GM12878 (cell line): ENCODE measurements at regions not wholly inside any gene's neighbourhood (a gene's known extent, or its start where the extent isn't known, plus 50 kb on each side); places are given as distances from the start of the nearest gene placed in this dataset.

Experiments used
- ATAC-seq: fragments of 200-7000 bp; cut with Tn5 transposase; 3 replicates; pipeline ENCODE4 v1.9.1; 2020; ENCODE audit warnings: mild to moderate bottlenecking, moderate library complexity
- BruUV-seq: library from RNA; stranded (reverse); fragments of 400-500 nt; replicated peaks from 2 replicates; lab custom pipeline; 2021; lab: Mats Ljungman, UMichigan
- CTCF ChIA-PET: fragments of 300-600 bp; sonication (Branson Sonifier 250); formaldehyde crosslinking; extraction: SDS; loops from one replicate; lab custom pipeline; 2021; ENCODE audit warnings: inconsistent platforms; lab: Yijun Ruan, JAX
- POLR2A ChIA-PET: fragments of 350-600 bp; formaldehyde crosslinking; extraction: SDS; loops from one replicate; lab custom pipeline; 2021; ENCODE audit warnings: inconsistent platforms; lab: Charles Lee
- RAD21 ChIA-PET: fragments of 300-600 bp; sonication (Branson Sonifier 250); formaldehyde crosslinking; loops from one replicate; lab custom pipeline; 2023; ENCODE audit warnings: antibody characterized with exemption; ENCODE audit not compliant: unreplicated experiment; lab: Charles Lee
- SMC1A ChIA-PET: fragments of 300-600 bp; sonication (Branson Sonifier 250); formaldehyde crosslinking; loops from one replicate; lab custom pipeline; 2023; ENCODE audit not compliant: unreplicated experiment, uncharacterized antibody; lab: Charles Lee
- DNase-seq: peaks from one replicate; pipeline ENCODE4 v3.0.0-alpha.2; 2011; ENCODE audit warnings: low read depth, low spot score
- FAIRE-seq: peaks from 3 replicates; lab custom pipeline; 2011; peaks lifted over from hg19 to GRCh38; lab: Jason Lieb, UNC
- H2AFZ ChIP-seq: 2 replicates; pipeline ENCODE4 v1.6.0; 2011; ENCODE audit warnings: low read depth, low read length, control low read depth; ENCODE audit not compliant: control insufficient read depth
- H3K27ac ChIP-seq: 2 replicates; pipeline ENCODE4 v1.5.1; 2011; ENCODE audit warnings: control low read depth; ENCODE audit not compliant: control insufficient read depth, insufficient read depth
- H3K27me3 ChIP-seq, 2 experiments: replicated peaks in 1 of 2; 2 replicates each; pipeline versions ENCODE4 v1.6.0 to v1.6.1; 2011; ENCODE audit warnings: low read length in 1 of 2; ENCODE audit not compliant: control insufficient read depth in 2 of 2, insufficient read depth in 2 of 2
- H3K36me3 ChIP-seq, 2 experiments: 2 replicates each; pipeline ENCODE4 v1.5.1; 2011; ENCODE audit warnings: low read length in 1 of 2; ENCODE audit not compliant: control insufficient read depth in 2 of 2, insufficient read depth in 2 of 2
- H3K4me1 ChIP-seq: 2 replicates; pipeline ENCODE4 v1.6.1; 2011; ENCODE audit warnings: mild to moderate bottlenecking, low read length, moderate library complexity, mixed read lengths; ENCODE audit not compliant: control insufficient read depth, insufficient read depth
- H3K4me2 ChIP-seq: 2 replicates; pipeline ENCODE4 v1.6.0; 2011; ENCODE audit warnings: control low read depth; ENCODE audit not compliant: control insufficient read depth, insufficient read depth
- H3K4me3 ChIP-seq: fragments of 200-600 bp; sonication (generic); 2 replicates; pipeline ENCODE4 v1.5.1; 2016
- H3K79me2 ChIP-seq: 2 replicates; pipeline ENCODE4 v1.6.0; 2011; ENCODE audit warnings: low read length; ENCODE audit not compliant: control insufficient read depth, insufficient read depth
- H3K9ac ChIP-seq: 2 replicates; pipeline ENCODE4 v1.8.0; 2011; ENCODE audit warnings: low read length, control low read depth, mixed read lengths; ENCODE audit not compliant: control insufficient read depth, insufficient read depth
- H3K9me3 ChIP-seq: replicated peaks from 3 replicates; pipeline ENCODE4 v1.5.1; 2011; ENCODE audit warnings: mild to moderate bottlenecking, low read length; ENCODE audit not compliant: control insufficient read depth, insufficient read depth
- H4K20me1 ChIP-seq: 2 replicates; pipeline ENCODE4 v1.6.0; 2011; ENCODE audit not compliant: control insufficient read depth, insufficient read depth
- IKZF1 ChIP-seq: fragments of 450-650 bp; conservative IDR thresholded peaks from 2 replicates; pipeline ENCODE4 v1.6.1; 2017; ENCODE audit warnings: antibody characterized with exemption, mild to moderate bottlenecking
- NR2F1 ChIP-seq: fragments of 450-650 bp; conservative IDR thresholded peaks from 2 replicates; pipeline ENCODE4 v1.6.1; 2017; ENCODE audit warnings: mild to moderate bottlenecking
- SMARCA5 ChIP-seq: fragments of 450-650 bp; IDR thresholded peaks from 2 replicates; pipeline ENCODE4 v1.6.1; 2017; ENCODE audit warnings: mild to moderate bottlenecking
- SMC3 ChIP-seq: IDR thresholded peaks from 2 replicates; pipeline ENCODE4 v1.6.1; 2011; ENCODE audit warnings: low read length, improper control_type of control experiment, borderline replicate concordance
- WGBS: methylation state at CpG from one replicate; pipeline ENCODE4 v1.1.6; 2016; ENCODE audit warnings: low lambda C conversion rate; ENCODE audit not compliant: insufficient replicate concordance, insufficient coverage; ENCODE audit errors: missing lambda C conversion rate; 5-methylcytosine and 5-hydroxymethylcytosine counted together
- in situ Hi-C: fragments of 300-500 bp; cut with MboI; formaldehyde crosslinking; loops from 9 replicates; pipeline ENCODE4 v1.14.3; 2018; ENCODE audit warnings: mixed read lengths
- intact Hi-C: fragments of 100-400 bp; cut with micrococcal nuclease; formaldehyde crosslinking; loops from one replicate; pipeline ENCODE4 v1.14.2; 2022; ENCODE audit not compliant: unreplicated experiment
- TF ChIP-seq, protein P1 (sequence below): fragments of 450-650 bp; IDR thresholded peaks from 2 replicates; pipeline ENCODE4 v1.6.1; 2017; ENCODE audit warnings: mild to moderate bottlenecking
- TF ChIP-seq, protein P2 (sequence below): fragments of 450-650 bp; formaldehyde crosslinking; IDR thresholded peaks from 2 replicates; pipeline ENCODE4 v1.4.0; 2020; ENCODE audit warnings: mild to moderate bottlenecking, moderate library complexity
- TF ChIP-seq, protein P3 (sequence below): IDR thresholded peaks from 2 replicates; pipeline ENCODE4 v1.6.1; 2011; ENCODE audit warnings: low read depth, mild to moderate bottlenecking, low read length, moderate library complexity, borderline replicate concordance; ENCODE audit errors: extremely low read depth
- TF ChIP-seq, protein P4 (sequence below): fragments of 450-650 bp; IDR thresholded peaks from 2 replicates; pipeline ENCODE4 v1.6.1; 2017; ENCODE audit warnings: borderline replicate concordance
- TF ChIP-seq, protein P5 (sequence below): fragments of 450-650 bp; IDR thresholded peaks from 2 replicates; pipeline ENCODE4 v1.6.1; 2016; ENCODE audit warnings: mild to moderate bottlenecking, moderate library complexity, borderline replicate concordance

DNA sequence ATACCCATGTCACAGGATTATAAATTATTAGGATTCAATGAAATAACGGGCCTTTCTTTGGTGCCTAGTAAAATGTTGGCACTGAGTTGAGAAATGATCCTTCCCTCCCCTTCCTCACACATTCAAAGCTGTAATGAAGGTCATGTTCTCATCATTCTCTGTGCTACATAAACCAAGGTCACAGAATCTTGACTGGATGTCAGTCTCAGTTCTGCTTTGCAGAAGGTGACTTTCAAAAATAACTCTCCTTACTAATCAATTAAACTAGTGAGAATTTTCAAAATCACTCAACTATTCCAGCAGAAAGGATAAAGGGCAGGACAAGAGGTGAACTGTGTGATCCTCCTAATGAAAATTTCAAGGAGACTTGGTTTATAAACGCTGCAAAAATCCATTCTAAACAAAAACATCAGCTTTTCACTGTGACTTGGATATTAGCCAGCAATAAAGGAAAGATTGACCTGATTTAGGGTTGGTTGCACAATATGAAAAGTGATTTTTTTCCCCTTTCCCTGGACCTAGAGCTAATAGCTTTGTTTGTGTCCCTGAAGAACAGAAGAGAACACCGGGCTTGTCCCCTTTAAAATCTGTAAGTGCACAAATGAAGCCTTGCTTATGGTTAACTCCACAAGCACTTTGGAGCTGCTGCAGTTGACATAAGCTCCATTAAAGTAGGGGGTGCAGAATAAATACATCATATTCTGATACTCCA, 120.1 kb downstream of the SEC16B start:
- in situ Hi-C loops = no loop called here
- SMC1A ChIA-PET = interaction anchor here (0.6 to 7.6 kb wide), 18 partner anchors 8 to 175 kb away, joined by 3 to 107 read pairs (median 4); no protein-coding TSS in a partner anchor
- no TSS peak for BruUV-seq
- no peak for TF ChIP-seq SMARCA5
- TF ChIP-seq, protein P1, sequence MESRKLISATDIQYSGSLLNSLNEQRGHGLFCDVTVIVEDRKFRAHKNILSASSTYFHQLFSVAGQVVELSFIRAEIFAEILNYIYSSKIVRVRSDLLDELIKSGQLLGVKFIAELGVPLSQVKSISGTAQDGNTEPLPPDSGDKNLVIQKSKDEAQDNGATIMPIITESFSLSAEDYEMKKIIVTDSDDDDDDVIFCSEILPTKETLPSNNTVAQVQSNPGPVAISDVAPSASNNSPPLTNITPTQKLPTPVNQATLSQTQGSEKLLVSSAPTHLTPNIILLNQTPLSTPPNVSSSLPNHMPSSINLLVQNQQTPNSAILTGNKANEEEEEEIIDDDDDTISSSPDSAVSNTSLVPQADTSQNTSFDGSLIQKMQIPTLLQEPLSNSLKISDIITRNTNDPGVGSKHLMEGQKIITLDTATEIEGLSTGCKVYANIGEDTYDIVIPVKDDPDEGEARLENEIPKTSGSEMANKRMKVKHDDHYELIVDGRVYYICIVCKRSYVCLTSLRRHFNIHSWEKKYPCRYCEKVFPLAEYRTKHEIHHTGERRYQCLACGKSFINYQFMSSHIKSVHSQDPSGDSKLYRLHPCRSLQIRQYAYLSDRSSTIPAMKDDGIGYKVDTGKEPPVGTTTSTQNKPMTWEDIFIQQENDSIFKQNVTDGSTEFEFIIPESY = no peak
- no peak for TF ChIP-seq SMC3
- peak; percentile 96 for TF ChIP-seq NR2F1
- TF ChIP-seq, protein P2, sequence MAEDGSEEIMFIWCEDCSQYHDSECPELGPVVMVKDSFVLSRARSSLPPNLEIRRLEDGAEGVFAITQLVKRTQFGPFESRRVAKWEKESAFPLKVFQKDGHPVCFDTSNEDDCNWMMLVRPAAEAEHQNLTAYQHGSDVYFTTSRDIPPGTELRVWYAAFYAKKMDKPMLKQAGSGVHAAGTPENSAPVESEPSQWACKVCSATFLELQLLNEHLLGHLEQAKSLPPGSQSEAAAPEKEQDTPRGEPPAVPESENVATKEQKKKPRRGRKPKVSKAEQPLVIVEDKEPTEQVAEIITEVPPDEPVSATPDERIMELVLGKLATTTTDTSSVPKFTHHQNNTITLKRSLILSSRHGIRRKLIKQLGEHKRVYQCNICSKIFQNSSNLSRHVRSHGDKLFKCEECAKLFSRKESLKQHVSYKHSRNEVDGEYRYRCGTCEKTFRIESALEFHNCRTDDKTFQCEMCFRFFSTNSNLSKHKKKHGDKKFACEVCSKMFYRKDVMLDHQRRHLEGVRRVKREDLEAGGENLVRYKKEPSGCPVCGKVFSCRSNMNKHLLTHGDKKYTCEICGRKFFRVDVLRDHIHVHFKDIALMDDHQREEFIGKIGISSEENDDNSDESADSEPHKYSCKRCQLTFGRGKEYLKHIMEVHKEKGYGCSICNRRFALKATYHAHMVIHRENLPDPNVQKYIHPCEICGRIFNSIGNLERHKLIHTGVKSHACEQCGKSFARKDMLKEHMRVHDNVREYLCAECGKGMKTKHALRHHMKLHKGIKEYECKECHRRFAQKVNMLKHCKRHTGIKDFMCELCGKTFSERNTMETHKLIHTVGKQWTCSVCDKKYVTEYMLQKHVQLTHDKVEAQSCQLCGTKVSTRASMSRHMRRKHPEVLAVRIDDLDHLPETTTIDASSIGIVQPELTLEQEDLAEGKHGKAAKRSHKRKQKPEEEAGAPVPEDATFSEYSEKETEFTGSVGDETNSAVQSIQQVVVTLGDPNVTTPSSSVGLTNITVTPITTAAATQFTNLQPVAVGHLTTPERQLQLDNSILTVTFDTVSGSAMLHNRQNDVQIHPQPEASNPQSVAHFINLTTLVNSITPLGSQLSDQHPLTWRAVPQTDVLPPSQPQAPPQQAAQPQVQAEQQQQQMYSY (CRISPR knock-in tag) = no peak
- TF ChIP-seq, protein P3, sequence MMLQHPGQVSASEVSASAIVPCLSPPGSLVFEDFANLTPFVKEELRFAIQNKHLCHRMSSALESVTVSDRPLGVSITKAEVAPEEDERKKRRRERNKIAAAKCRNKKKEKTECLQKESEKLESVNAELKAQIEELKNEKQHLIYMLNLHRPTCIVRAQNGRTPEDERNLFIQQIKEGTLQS = no peak
- TF ChIP-seq, protein P4, sequence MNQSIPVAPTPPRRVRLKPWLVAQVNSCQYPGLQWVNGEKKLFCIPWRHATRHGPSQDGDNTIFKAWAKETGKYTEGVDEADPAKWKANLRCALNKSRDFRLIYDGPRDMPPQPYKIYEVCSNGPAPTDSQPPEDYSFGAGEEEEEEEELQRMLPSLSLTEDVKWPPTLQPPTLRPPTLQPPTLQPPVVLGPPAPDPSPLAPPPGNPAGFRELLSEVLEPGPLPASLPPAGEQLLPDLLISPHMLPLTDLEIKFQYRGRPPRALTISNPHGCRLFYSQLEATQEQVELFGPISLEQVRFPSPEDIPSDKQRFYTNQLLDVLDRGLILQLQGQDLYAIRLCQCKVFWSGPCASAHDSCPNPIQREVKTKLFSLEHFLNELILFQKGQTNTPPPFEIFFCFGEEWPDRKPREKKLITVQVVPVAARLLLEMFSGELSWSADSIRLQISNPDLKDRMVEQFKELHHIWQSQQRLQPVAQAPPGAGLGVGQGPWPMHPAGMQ = no peak
- TF ChIP-seq, protein P5, sequence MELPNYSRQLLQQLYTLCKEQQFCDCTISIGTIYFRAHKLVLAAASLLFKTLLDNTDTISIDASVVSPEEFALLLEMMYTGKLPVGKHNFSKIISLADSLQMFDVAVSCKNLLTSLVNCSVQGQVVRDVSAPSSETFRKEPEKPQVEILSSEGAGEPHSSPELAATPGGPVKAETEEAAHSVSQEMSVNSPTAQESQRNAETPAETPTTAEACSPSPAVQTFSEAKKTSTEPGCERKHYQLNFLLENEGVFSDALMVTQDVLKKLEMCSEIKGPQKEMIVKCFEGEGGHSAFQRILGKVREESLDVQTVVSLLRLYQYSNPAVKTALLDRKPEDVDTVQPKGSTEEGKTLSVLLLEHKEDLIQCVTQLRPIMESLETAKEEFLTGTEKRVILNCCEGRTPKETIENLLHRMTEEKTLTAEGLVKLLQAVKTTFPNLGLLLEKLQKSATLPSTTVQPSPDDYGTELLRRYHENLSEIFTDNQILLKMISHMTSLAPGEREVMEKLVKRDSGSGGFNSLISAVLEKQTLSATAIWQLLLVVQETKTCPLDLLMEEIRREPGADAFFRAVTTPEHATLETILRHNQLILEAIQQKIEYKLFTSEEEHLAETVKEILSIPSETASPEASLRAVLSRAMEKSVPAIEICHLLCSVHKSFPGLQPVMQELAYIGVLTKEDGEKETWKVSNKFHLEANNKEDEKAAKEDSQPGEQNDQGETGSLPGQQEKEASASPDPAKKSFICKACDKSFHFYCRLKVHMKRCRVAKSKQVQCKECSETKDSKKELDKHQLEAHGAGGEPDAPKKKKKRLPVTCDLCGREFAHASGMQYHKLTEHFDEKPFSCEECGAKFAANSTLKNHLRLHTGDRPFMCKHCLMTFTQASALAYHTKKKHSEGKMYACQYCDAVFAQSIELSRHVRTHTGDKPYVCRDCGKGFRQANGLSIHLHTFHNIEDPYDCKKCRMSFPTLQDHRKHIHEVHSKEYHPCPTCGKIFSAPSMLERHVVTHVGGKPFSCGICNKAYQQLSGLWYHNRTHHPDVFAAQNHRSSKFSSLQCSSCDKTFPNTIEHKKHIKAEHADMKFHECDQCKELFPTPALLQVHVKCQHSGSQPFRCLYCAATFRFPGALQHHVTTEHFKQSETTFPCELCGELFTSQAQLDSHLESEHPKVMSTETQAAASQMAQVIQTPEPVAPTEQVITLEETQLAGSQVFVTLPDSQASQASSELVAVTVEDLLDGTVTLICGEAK = no peak
- peak; percentile 78 for TF ChIP-seq IKZF1

More for the DNA sequence above, 120.1 kb downstream of the SEC16B start:
- Histone ChIP-seq H3K27ac (no peak overlapping the region), H4K20me1 (no peaks in the 10 kb centered on the region), H3K36me3 (no peaks in the 10 kb centered on the region), H2AFZ (no peak overlapping the region), H3K9ac (no peak overlapping the region), H3K4me3 (no peak overlapping the region), H3K4me1 (no peaks in the 10 kb centered on the region), H3K79me2 (no peaks in the 10 kb centered on the region), H3K9me3 (no peaks in the 10 kb centered on the region), H3K27me3 (no peaks in the 10 kb centered on the region), H3K4me2 (no peak overlapping the region)
- CTCF ChIA-PET = interaction anchor here (0.9 to 1.9 kb wide), 4 partner anchors 14 to 96 kb away, joined by 3 to 5 read pairs (median 4); no protein-coding TSS in a partner anchor
- RAD21 ChIA-PET = interaction anchor here (0.7 to 4.4 kb wide), 10 partner anchors 7 to 64 kb away, joined by 3 to 30 read pairs (median 4); no protein-coding TSS in a partner anchor
- POLR2A ChIA-PET = interaction anchor here (1.1 to 2.5 kb wide), 5 partner anchors 8 to 57 kb away, joined by 3 to 10 read pairs (median 4); no protein-coding TSS in a partner anchor
- ATAC-seq (peak; percentile 70), DNase-seq (no peak), FAIRE-seq (no peak)
- whole genome bisulfite sequencing = 3% methylated on average over 3 of the region's 3 CpGs
- intact Hi-C loops = no loop called here
